MCF 10A (cell line): ENCODE measurements at regions not wholly inside any gene's neighbourhood (a gene's known extent, or its start where the extent isn't known, plus 50 kb on each side); places are given as distances from the start of the nearest gene placed in this dataset.

ENCODE experiments used
- BruUV-seq: library from RNA; stranded (reverse); fragments of 400-500 nt; replicated peaks from 2 replicates; lab custom pipeline; 2021; lab: Mats Ljungman, UMichigan
- CTCF ChIA-PET: fragments of 300-600 bp; sonication (Branson Sonifier 250); formaldehyde crosslinking; extraction: SDS; loops from one replicate; lab custom pipeline; 2021; ENCODE audit warnings: antibody characterized with exemption, inconsistent platforms; lab: Yijun Ruan, JAX
- POLR2A ChIA-PET: fragments of 300-600, 350-650 bp; sonication (Branson Sonifier 250); formaldehyde crosslinking; extraction: SDS; loops from one replicate; lab custom pipeline; 2020; ENCODE audit warnings: antibody characterized with exemption, inconsistent platforms; lab: Yijun Ruan, JAX
- DNase-seq: peaks from one replicate; pipeline ENCODE4 v3.0.0-alpha.2; 2018; ENCODE audit not compliant: unreplicated experiment
- H3K27ac Mint-ChIP-seq: one replicate; pipeline ENCODE4 v1.8.0; 2022; ENCODE audit warnings: mild to moderate bottlenecking, low read depth, mixed read lengths; ENCODE audit not compliant: unreplicated experiment
- H3K27me3 Mint-ChIP-seq: one replicate; pipeline ENCODE4 v1.8.0; 2022; ENCODE audit warnings: mixed read lengths; ENCODE audit not compliant: insufficient read depth, unreplicated experiment
- H3K36me3 Mint-ChIP-seq: one replicate; pipeline ENCODE4 v1.8.0; 2022; ENCODE audit warnings: mild to moderate bottlenecking, moderate library complexity, mixed read lengths; ENCODE audit not compliant: insufficient read depth, unreplicated experiment
- H3K4me1 Mint-ChIP-seq: one replicate; pipeline ENCODE4 v1.8.0; 2022; ENCODE audit warnings: mixed read lengths; ENCODE audit not compliant: insufficient read depth, unreplicated experiment
- H3K4me3 Mint-ChIP-seq: one replicate; pipeline ENCODE4 v1.8.0; 2022; ENCODE audit warnings: mild to moderate bottlenecking, moderate library complexity, mixed read lengths; ENCODE audit not compliant: unreplicated experiment
- H3K9me3 Mint-ChIP-seq: one replicate; pipeline ENCODE4 v1.8.0; 2022; ENCODE audit warnings: mixed read lengths; ENCODE audit not compliant: unreplicated experiment
- CTCF ChIP-seq: fragments of 200-600 bp; IDR thresholded peaks from one replicate; pipeline ENCODE4 v1.8.0; 2022; ENCODE audit warnings: antibody characterized with exemption, mild to moderate bottlenecking; ENCODE audit not compliant: unreplicated experiment
- intact Hi-C: fragments of 100-400 bp; cut with micrococcal nuclease; formaldehyde crosslinking; loops from 2 replicates; pipeline ENCODE4 v1.14.1; 2022

GRCh38 chr6:130715058-130715457, 112.1 kb upstream of the SMLR1 start:
- Mint-ChIP-seq H3K4me3 (no peak overlapping the region), H3K4me1 (no peaks in the 10 kb centered on the region), H3K27ac (no peak overlapping the region), H3K27me3 (peaks cover 14% of the 10 kb centered on the region), H3K9me3 (no peaks in the 10 kb centered on the region), H3K36me3 (peaks cover 6% of the 10 kb centered on the region)
- intact Hi-C loops, result no loop called here
- ChIA-PET CTCF (interaction anchor here (0.6 to 2.6 kb wide), 4 partner anchors 17 to 391 kb away, joined by 3 to 13 read pairs (median 4); no protein-coding TSS in a partner anchor), POLR2A (interaction anchor here (0.8 kb wide), 1 partner anchor 28 kb away, joined by 3 read pairs; no protein-coding TSS in a partner anchor)
- TF ChIP-seq CTCF, result no peak
- BruUV-seq, result no TSS peak
- DNase-seq, result no peak

GRCh38 chr6:130716466-130716865, 110.7 kb upstream of the SMLR1 start:
- no peak overlapping the region for H3K27ac Mint-ChIP-seq
- BruUV-seq, result no TSS peak
- DNase-seq, result no peak
- peaks cover 14% of the 10 kb centered on the region for H3K27me3 Mint-ChIP-seq
- POLR2A ChIA-PET, result no interaction called here
- no peaks in the 10 kb centered on the region for H3K4me1 Mint-ChIP-seq
- H3K4me3 Mint-ChIP-seq, result no peak overlapping the region
- intact Hi-C loops, result no loop called here
- no peaks in the 10 kb centered on the region for H3K9me3 Mint-ChIP-seq
- peaks cover 6% of the 10 kb centered on the region for H3K36me3 Mint-ChIP-seq
- CTCF ChIA-PET, result interaction anchor here (2.6 kb wide), 1 partner anchor 18 kb away, joined by 13 read pairs; no protein-coding TSS in a partner anchor
- TF ChIP-seq CTCF, result no peak

- BruUV-seq, result no TSS peak
- TF ChIP-seq CTCF, result no peak
Measured at GRCh38 chr6:130717657-130718056, 109.5 kb upstream of the SMLR1 start.

GRCh38 chr6:130720076-130720715, 107.0 kb upstream of the SMLR1 start:
- Mint-ChIP-seq H3K27me3 (peaks cover 2% of the 10 kb centered on the region), H3K36me3 (no peaks in the 10 kb centered on the region), H3K27ac (no peak overlapping the region), H3K4me1 (no peaks in the 10 kb centered on the region), H3K4me3 (no peak overlapping the region), H3K9me3 (no peaks in the 10 kb centered on the region)
- no peak for TF ChIP-seq CTCF
- intact Hi-C loops, result no loop called here
- ChIA-PET CTCF (interaction anchor here (0.6 to 1.0 kb wide), 3 partner anchors 11 to 601 kb away, joined by 3 to 4 read pairs (median 3); no protein-coding TSS in a partner anchor), POLR2A (no interaction called here)
- DNase-seq, result peak; percentile 19
- no TSS peak for BruUV-seq

More at GRCh38 chr6:130717657-130718056, 109.5 kb upstream of the SMLR1 start:
- ChIA-PET POLR2A (no interaction called here), CTCF (no interaction called here)
- Mint-ChIP-seq H3K4me1 (no peaks in the 10 kb centered on the region), H3K27me3 (peaks cover 14% of the 10 kb centered on the region), H3K4me3 (no peak overlapping the region), H3K27ac (no peak overlapping the region), H3K36me3 (peaks cover 6% of the 10 kb centered on the region), H3K9me3 (no peaks in the 10 kb centered on the region)
- intact Hi-C loops, result no loop called here
- no peak for DNase-seq
